GM23338 (cell line): ENCODE measurements at regions not wholly inside any gene's neighbourhood (a gene's known extent, or its start where the extent isn't known, plus 50 kb on each side); places are given as distances from the start of the nearest gene placed in this dataset.

ENCODE experiments used
- ATAC-seq: fragments of 200-7000 bp; cut with Tn5 transposase; 3 replicates; pipeline ENCODE4 v1.9.1; 2020
- DNase-seq: peaks from one replicate; pipeline ENCODE4 v3.0.0-alpha.2; 2015; ENCODE audit warnings: low spot score
- H2AFZ ChIP-seq: fragments of 200-600 bp; sonication (generic); 2 replicates; pipeline ENCODE4 v1.8.0; 2016; ENCODE audit warnings: antibody characterized with exemption, mild to moderate bottlenecking, moderate library complexity
- H3F3A ChIP-seq: fragments of 200-600 bp; sonication (generic); replicated peaks from 2 replicates; pipeline ENCODE4 v1.8.0; 2017; ENCODE audit warnings: antibody characterized with exemption, mixed run types, low read depth
- H3K27ac ChIP-seq: fragments of 200-600 bp; sonication (generic); 2 replicates; pipeline ENCODE4 v1.6.1; 2016; ENCODE audit warnings: low read depth
- H3K27me3 ChIP-seq: fragments of 200-600 bp; sonication (generic); 2 replicates; pipeline ENCODE4 v1.8.0; 2016; ENCODE audit warnings: mild to moderate bottlenecking, mixed run types, moderate library complexity; ENCODE audit not compliant: insufficient read depth
- H3K36me3 ChIP-seq: fragments of 200-600 bp; sonication (generic); 2 replicates; pipeline ENCODE4 v1.8.0; 2016; ENCODE audit warnings: mild to moderate bottlenecking; ENCODE audit not compliant: insufficient read depth
- H3K4me1 ChIP-seq: fragments of 200-600 bp; sonication (generic); 2 replicates; pipeline ENCODE4 v1.8.0; 2016; ENCODE audit warnings: mild to moderate bottlenecking, moderate library complexity; ENCODE audit not compliant: insufficient read depth
- H3K4me2 ChIP-seq: fragments of 200-600 bp; sonication (generic); 2 replicates; pipeline ENCODE4 v1.7.1; 2017; ENCODE audit warnings: mixed run types
- H3K4me3 ChIP-seq: fragments of 200-600 bp; sonication (generic); 2 replicates; pipeline ENCODE4 v1.6.1; 2016; ENCODE audit warnings: mixed run types
- H3K79me2 ChIP-seq: fragments of 200-600 bp; sonication (generic); replicated peaks from 2 replicates; pipeline ENCODE4 v1.8.0; 2017; ENCODE audit warnings: mild to moderate bottlenecking; ENCODE audit not compliant: insufficient read depth
- H3K9me2 ChIP-seq: fragments of 200-600 bp; sonication (generic); 2 replicates; pipeline ENCODE4 v1.8.0; 2017; ENCODE audit not compliant: insufficient read depth
- H4K20me1 ChIP-seq: fragments of 200-600 bp; sonication (generic); replicated peaks from 2 replicates; pipeline ENCODE4 v1.8.0; 2017; ENCODE audit warnings: mild to moderate bottlenecking; ENCODE audit not compliant: insufficient read depth
- H3K27ac Mint-ChIP-seq: 2 replicates; pipeline ENCODE4 v1.8.0; 2020; ENCODE audit warnings: inconsistent platforms, mild to moderate bottlenecking, moderate library complexity, mixed read lengths
- H3K27me3 Mint-ChIP-seq: 3 replicates; pipeline ENCODE4 v1.8.0; 2022; ENCODE audit warnings: low read depth, mild to moderate bottlenecking, moderate library complexity, mixed read lengths, inconsistent platforms; ENCODE audit not compliant: insufficient read depth, poor library complexity
- H3K36me3 Mint-ChIP-seq: 3 replicates; pipeline ENCODE4 v1.8.0; 2021; ENCODE audit warnings: low read depth, mild to moderate bottlenecking, inconsistent platforms, moderate library complexity, mixed read lengths
- H3K4me1 Mint-ChIP-seq: 3 replicates; pipeline ENCODE4 v1.8.0; 2020; ENCODE audit warnings: mild to moderate bottlenecking, inconsistent platforms, mixed read lengths
- H3K4me3 Mint-ChIP-seq: 3 replicates; pipeline ENCODE4 v1.8.0; 2021; ENCODE audit warnings: moderate library complexity, mild to moderate bottlenecking, inconsistent platforms, mixed read lengths
- H3K9me3 Mint-ChIP-seq: 3 replicates; pipeline ENCODE4 v1.8.0; 2020; ENCODE audit warnings: moderate library complexity, mild to moderate bottlenecking, inconsistent platforms, mixed read lengths
- CREB1 ChIP-seq: fragments of 250-450 bp; sonication (Bioruptor Pico); IDR thresholded peaks from 2 replicates; pipeline ENCODE4 v1.5.0; 2020; ENCODE audit warnings: low read depth, mild to moderate bottlenecking, moderate library complexity
- EZH2 ChIP-seq: fragments of 200-600 bp; sonication (generic); IDR thresholded peaks from one replicate; pipeline ENCODE4 v1.8.0; 2017; ENCODE audit warnings: antibody characterized with exemption, mild to moderate bottlenecking, low read depth; ENCODE audit not compliant: unreplicated experiment
- EZH2phosphoT487 ChIP-seq: fragments of 200-600 bp; sonication (generic); IDR thresholded peaks from one replicate; pipeline ENCODE4 v1.8.1; 2018; ENCODE audit warnings: antibody characterized with exemption; ENCODE audit not compliant: unreplicated experiment
- JUNB ChIP-seq: IDR thresholded peaks from one replicate; pipeline ENCODE4 v1.6.1; 2016; ENCODE audit warnings: antibody characterized with exemption; ENCODE audit not compliant: unreplicated experiment
- NANOG ChIP-seq: IDR thresholded peaks from 2 replicates; pipeline ENCODE4 v1.6.1; 2016; ENCODE audit warnings: antibody characterized with exemption, borderline replicate concordance
- POLR2AphosphoS5 ChIP-seq: IDR thresholded peaks from 2 replicates; pipeline ENCODE4 v1.6.1; 2016; ENCODE audit warnings: antibody characterized with exemption, low read depth
- STAT1 ChIP-seq: IDR thresholded peaks from one replicate; pipeline ENCODE4 v1.6.1; 2016; ENCODE audit warnings: antibody characterized with exemption; ENCODE audit not compliant: unreplicated experiment
- ZNF114 ChIP-seq: fragments of 250-450 bp; sonication (Bioruptor Pico); IDR thresholded peaks from 2 replicates; pipeline ENCODE4 v1.5.0; 2020; ENCODE audit warnings: mild to moderate bottlenecking, moderate library complexity
- ZNF331 ChIP-seq: fragments of 250-450 bp; sonication (Bioruptor Pico); IDR thresholded peaks from 2 replicates; pipeline ENCODE4 v1.5.0; 2020; ENCODE audit warnings: low read depth, mild to moderate bottlenecking, moderate library complexity
- TF ChIP-seq, protein P1 (sequence below): fragments of 250-450 bp; sonication (Bioruptor Pico); IDR thresholded peaks from 2 replicates; pipeline ENCODE4 v1.5.0; 2020; ENCODE audit warnings: mild to moderate bottlenecking, moderate library complexity
- TF ChIP-seq, protein P2 (sequence below): IDR thresholded peaks from 2 replicates; pipeline ENCODE4 v1.6.1; 2016; ENCODE audit warnings: antibody characterized with exemption
- TF ChIP-seq, protein P3 (sequence below): IDR thresholded peaks from one replicate; pipeline ENCODE4 v1.6.1; 2018; ENCODE audit warnings: antibody characterized with exemption; ENCODE audit not compliant: unreplicated experiment
- TF ChIP-seq, protein P4 (sequence below), 2 experiments: fragments of 200-600 bp in 1 of 2; sonication (generic) in 1 of 2; conservative IDR thresholded peaks; 2 replicates each; pipeline versions ENCODE4 v1.5.1 to v1.6.1; 2016 to 2017; ENCODE audit warnings: antibody characterized with exemption in 2 of 2, low read depth in 2 of 2, mild to moderate bottlenecking in 2 of 2, moderate library complexity in 1 of 2

DNA sequence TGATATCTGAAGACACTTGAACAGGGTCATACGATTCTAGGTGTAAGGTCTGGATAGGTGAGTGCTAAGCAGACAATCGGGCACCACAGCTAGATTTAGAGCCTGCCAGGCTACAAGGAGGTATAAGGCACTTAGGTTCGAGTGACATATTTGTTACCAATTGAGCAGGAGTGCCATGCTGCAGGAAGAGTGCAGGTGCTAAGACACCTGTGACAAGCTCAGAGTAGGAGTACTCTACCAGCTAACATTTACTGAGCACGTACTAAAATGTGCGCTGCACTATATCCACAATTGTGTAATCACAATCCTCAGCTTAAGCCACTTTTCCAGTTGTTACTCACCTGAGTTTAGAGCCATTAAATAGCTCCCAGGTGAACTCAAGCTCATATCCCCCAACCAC is 227.8 kb upstream of the MOCS1 start (continued):
- TF ChIP-seq NANOG = no peak

DNA sequence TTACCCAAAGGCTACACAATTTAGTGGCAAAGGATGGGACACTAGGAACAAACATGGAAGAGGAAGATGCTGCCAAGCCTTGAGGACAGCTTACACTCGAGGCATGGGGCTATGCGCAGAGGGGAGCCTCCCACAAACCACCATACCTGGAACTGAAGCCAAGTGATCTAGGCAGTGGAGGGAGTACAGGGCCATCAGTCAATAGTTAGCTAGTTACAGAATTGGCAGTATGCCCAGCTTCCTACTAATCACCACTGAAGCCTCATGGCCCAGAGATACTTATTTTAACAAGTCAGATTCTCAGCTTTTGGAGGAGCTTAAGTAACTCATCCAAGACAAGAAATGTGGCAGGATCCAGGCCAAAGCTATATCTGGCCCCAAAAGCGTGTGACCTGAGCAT is 226.6 kb upstream of the MOCS1 start:
- ATAC-seq (no peak), DNase-seq (no peak)
- Histone ChIP-seq H3K4me1 (no peaks in the 10 kb centered on the region), H3K27ac (no peak overlapping the region), H3K9me2 (peaks cover 20% of the 10 kb centered on the region; the same call in 1 of the 2 replicates), H3K4me3 (no peak overlapping the region), H3K79me2 (no peaks in the 10 kb centered on the region), H3K4me2 (no peak overlapping the region), H3F3A (no peaks in the 10 kb centered on the region), H4K20me1 (no peaks in the 10 kb centered on the region), H3K36me3 (no peaks in the 10 kb centered on the region), H2AFZ (no peak overlapping the region), H3K27me3 (no peaks in the 10 kb centered on the region)
- H3K27ac Mint-ChIP-seq = no peak overlapping the region
- peaks cover 7% of the 10 kb centered on the region for H3K4me1 Mint-ChIP-seq
- H3K9me3 Mint-ChIP-seq = no peaks in the 10 kb centered on the region
- H3K36me3 Mint-ChIP-seq = no peaks in the 10 kb centered on the region
- peaks cover 4% of the 10 kb centered on the region for H3K27me3 Mint-ChIP-seq
- H3K4me3 Mint-ChIP-seq = no peak overlapping the region
- TF ChIP-seq NANOG (no peak), ZNF114 (CRISPR knock-in tag) (no peak), STAT1 (no peak), POLR2AphosphoS5 (no peak), ZNF331 (CRISPR knock-in tag) (no peak), JUNB (no peak), EZH2 (no peak), EZH2phosphoT487 (no peak), CREB1 (no peak)
- TF ChIP-seq, protein P1, sequence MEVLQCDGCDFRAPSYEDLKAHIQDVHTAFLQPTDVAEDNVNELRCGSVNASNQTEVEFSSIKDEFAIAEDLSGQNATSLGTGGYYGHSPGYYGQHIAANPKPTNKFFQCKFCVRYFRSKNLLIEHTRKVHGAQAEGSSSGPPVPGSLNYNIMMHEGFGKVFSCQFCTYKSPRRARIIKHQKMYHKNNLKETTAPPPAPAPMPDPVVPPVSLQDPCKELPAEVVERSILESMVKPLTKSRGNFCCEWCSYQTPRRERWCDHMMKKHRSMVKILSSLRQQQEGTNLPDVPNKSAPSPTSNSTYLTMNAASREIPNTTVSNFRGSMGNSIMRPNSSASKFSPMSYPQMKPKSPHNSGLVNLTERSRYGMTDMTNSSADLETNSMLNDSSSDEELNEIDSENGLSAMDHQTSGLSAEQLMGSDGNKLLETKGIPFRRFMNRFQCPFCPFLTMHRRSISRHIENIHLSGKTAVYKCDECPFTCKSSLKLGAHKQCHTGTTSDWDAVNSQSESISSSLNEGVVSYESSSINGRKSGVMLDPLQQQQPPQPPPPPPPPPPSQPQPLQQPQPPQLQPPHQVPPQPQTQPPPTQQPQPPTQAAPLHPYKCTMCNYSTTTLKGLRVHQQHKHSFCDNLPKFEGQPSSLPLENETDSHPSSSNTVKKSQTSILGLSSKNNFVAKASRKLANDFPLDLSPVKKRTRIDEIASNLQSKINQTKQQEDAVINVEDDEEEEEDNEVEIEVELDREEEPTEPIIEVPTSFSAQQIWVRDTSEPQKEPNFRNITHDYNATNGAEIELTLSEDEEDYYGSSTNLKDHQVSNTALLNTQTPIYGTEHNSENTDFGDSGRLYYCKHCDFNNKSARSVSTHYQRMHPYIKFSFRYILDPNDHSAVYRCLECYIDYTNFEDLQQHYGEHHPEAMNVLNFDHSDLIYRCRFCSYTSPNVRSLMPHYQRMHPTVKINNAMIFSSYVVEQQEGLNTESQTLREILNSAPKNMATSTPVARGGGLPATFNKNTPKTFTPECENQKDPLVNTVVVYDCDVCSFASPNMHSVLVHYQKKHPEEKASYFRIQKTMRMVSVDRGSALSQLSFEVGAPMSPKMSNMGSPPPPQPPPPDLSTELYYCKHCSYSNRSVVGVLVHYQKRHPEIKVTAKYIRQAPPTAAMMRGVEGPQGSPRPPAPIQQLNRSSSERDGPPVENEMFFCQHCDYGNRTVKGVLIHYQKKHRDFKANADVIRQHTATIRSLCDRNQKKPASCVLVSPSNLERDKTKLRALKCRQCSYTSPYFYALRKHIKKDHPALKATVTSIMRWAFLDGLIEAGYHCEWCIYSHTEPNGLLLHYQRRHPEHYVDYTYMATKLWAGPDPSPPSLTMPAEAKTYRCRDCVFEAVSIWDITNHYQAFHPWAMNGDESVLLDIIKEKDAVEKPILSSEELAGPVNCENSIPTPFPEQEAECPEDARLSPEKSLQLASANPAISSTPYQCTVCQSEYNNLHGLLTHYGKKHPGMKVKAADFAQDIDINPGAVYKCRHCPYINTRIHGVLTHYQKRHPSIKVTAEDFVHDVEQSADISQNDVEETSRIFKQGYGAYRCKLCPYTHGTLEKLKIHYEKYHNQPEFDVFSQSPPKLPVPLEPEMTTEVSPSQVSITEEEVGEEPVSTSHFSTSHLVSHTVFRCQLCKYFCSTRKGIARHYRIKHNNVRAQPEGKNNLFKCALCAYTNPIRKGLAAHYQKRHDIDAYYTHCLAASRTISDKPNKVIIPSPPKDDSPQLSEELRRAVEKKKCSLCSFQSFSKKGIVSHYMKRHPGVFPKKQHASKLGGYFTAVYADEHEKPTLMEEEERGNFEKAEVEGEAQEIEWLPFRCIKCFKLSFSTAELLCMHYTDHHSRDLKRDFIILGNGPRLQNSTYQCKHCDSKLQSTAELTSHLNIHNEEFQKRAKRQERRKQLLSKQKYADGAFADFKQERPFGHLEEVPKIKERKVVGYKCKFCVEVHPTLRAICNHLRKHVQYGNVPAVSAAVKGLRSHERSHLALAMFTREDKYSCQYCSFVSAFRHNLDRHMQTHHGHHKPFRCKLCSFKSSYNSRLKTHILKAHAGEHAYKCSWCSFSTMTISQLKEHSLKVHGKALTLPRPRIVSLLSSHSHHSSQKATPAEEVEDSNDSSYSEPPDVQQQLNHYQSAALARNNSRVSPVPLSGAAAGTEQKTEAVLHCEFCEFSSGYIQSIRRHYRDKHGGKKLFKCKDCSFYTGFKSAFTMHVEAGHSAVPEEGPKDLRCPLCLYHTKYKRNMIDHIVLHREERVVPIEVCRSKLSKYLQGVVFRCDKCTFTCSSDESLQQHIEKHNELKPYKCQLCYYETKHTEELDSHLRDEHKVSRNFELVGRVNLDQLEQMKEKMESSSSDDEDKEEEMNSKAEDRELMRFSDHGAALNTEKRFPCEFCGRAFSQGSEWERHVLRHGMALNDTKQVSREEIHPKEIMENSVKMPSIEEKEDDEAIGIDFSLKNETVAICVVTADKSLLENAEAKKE (CRISPR knock-in tag) = no peak
- TF ChIP-seq, protein P2, sequence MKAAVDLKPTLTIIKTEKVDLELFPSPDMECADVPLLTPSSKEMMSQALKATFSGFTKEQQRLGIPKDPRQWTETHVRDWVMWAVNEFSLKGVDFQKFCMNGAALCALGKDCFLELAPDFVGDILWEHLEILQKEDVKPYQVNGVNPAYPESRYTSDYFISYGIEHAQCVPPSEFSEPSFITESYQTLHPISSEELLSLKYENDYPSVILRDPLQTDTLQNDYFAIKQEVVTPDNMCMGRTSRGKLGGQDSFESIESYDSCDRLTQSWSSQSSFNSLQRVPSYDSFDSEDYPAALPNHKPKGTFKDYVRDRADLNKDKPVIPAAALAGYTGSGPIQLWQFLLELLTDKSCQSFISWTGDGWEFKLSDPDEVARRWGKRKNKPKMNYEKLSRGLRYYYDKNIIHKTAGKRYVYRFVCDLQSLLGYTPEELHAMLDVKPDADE = no peak
- TF ChIP-seq, protein P3, sequence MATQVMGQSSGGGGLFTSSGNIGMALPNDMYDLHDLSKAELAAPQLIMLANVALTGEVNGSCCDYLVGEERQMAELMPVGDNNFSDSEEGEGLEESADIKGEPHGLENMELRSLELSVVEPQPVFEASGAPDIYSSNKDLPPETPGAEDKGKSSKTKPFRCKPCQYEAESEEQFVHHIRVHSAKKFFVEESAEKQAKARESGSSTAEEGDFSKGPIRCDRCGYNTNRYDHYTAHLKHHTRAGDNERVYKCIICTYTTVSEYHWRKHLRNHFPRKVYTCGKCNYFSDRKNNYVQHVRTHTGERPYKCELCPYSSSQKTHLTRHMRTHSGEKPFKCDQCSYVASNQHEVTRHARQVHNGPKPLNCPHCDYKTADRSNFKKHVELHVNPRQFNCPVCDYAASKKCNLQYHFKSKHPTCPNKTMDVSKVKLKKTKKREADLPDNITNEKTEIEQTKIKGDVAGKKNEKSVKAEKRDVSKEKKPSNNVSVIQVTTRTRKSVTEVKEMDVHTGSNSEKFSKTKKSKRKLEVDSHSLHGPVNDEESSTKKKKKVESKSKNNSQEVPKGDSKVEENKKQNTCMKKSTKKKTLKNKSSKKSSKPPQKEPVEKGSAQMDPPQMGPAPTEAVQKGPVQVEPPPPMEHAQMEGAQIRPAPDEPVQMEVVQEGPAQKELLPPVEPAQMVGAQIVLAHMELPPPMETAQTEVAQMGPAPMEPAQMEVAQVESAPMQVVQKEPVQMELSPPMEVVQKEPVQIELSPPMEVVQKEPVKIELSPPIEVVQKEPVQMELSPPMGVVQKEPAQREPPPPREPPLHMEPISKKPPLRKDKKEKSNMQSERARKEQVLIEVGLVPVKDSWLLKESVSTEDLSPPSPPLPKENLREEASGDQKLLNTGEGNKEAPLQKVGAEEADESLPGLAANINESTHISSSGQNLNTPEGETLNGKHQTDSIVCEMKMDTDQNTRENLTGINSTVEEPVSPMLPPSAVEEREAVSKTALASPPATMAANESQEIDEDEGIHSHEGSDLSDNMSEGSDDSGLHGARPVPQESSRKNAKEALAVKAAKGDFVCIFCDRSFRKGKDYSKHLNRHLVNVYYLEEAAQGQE = no peak
- TF ChIP-seq, protein P4, sequence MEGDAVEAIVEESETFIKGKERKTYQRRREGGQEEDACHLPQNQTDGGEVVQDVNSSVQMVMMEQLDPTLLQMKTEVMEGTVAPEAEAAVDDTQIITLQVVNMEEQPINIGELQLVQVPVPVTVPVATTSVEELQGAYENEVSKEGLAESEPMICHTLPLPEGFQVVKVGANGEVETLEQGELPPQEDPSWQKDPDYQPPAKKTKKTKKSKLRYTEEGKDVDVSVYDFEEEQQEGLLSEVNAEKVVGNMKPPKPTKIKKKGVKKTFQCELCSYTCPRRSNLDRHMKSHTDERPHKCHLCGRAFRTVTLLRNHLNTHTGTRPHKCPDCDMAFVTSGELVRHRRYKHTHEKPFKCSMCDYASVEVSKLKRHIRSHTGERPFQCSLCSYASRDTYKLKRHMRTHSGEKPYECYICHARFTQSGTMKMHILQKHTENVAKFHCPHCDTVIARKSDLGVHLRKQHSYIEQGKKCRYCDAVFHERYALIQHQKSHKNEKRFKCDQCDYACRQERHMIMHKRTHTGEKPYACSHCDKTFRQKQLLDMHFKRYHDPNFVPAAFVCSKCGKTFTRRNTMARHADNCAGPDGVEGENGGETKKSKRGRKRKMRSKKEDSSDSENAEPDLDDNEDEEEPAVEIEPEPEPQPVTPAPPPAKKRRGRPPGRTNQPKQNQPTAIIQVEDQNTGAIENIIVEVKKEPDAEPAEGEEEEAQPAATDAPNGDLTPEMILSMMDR (conservative IDR thresholded peaks at IDR 0.05; ENCODE audit: low read depth in 2 of 2) = no peak
